Progenitor cell of endocrine pancreas (in vitro differentiated cells): ENCODE measurements at regions not wholly inside any gene's neighbourhood (a gene's known extent, or its start where the extent isn't known, plus 50 kb on each side); places are given as distances from the start of the nearest gene placed in this dataset.

Source experiments
- DNase-seq: peaks from one replicate; pipeline ENCODE4 v3.0.0; 2021; ENCODE audit warnings: low spot score; ENCODE audit not compliant: unreplicated experiment
- H3K27ac Mint-ChIP-seq: 2 replicates; pipeline ENCODE4 v1.8.0; 2021; ENCODE audit warnings: mild to moderate bottlenecking, moderate library complexity, mixed read lengths
- H3K27me3 Mint-ChIP-seq: 2 replicates; pipeline ENCODE4 v1.8.0; 2021; ENCODE audit warnings: mixed read lengths
- H3K36me3 Mint-ChIP-seq: 2 replicates; pipeline ENCODE4 v1.8.0; 2022; ENCODE audit warnings: mixed read lengths; ENCODE audit not compliant: insufficient read depth
- H3K4me1 Mint-ChIP-seq: 2 replicates; pipeline ENCODE4 v1.8.0; 2021; ENCODE audit warnings: low read depth, mixed read lengths
- H3K4me3 Mint-ChIP-seq: 2 replicates; pipeline ENCODE4 v1.8.0; 2021; ENCODE audit warnings: low read depth, mild to moderate bottlenecking, moderate library complexity, mixed read lengths
- H3K9me3 Mint-ChIP-seq: 2 replicates; pipeline ENCODE4 v1.8.0; 2021; ENCODE audit warnings: low read depth, mixed read lengths
- CTCF ChIP-seq: fragments of 200-600 bp; sonication (generic); IDR thresholded peaks from one replicate; pipeline ENCODE4 v1.5.0; 2021; ENCODE audit warnings: antibody characterized with exemption, mild to moderate bottlenecking; ENCODE audit not compliant: unreplicated experiment

GRCh38 chr3:66715806-66716205, 215.0 kb upstream of the LRIG1 start:
- no peak for TF ChIP-seq CTCF
- no peaks in the 10 kb centered on the region for H3K36me3 Mint-ChIP-seq
- H3K27ac Mint-ChIP-seq, result no peak overlapping the region
- DNase-seq, result no peak
- no peaks in the 10 kb centered on the region for H3K9me3 Mint-ChIP-seq
- peaks cover 3% of the 10 kb centered on the region for H3K4me1 Mint-ChIP-seq
- H3K4me3 Mint-ChIP-seq, result no peak overlapping the region
- no peaks in the 10 kb centered on the region for H3K27me3 Mint-ChIP-seq

- TF ChIP-seq CTCF, result no peak
- Mint-ChIP-seq H3K27ac (no peak overlapping the region), H3K9me3 (no peaks in the 10 kb centered on the region), H3K4me3 (no peak overlapping the region), H3K36me3 (no peaks in the 10 kb centered on the region), H3K4me1 (peaks cover 1% of the 10 kb centered on the region), H3K27me3 (no peaks in the 10 kb centered on the region)
- no peak for DNase-seq
Observed at GRCh38 chr3:66717806-66718205, 217.0 kb upstream of the LRIG1 start.

- Mint-ChIP-seq H3K27me3 (no peaks in the 10 kb centered on the region), H3K36me3 (no peaks in the 10 kb centered on the region), H3K4me3 (no peak overlapping the region), H3K9me3 (no peaks in the 10 kb centered on the region), H3K4me1 (peaks cover 1% of the 10 kb centered on the region), H3K27ac (no peak overlapping the region)
- no peak for TF ChIP-seq CTCF
- DNase-seq, result no peak
Observed at GRCh38 chr3:66719796-66720356, 219.1 kb upstream of the LRIG1 start.

- Mint-ChIP-seq H3K4me3 (no peak overlapping the region), H3K9me3 (no peaks in the 10 kb centered on the region), H3K4me1 (peaks cover 1% of the 10 kb centered on the region), H3K27me3 (no peaks in the 10 kb centered on the region), H3K27ac (no peak overlapping the region), H3K36me3 (no peaks in the 10 kb centered on the region)
- TF ChIP-seq CTCF, result no peak
- DNase-seq, result no peak
Observed at GRCh38 chr3:66720508-66720907, 219.7 kb upstream of the LRIG1 start.

DNA sequence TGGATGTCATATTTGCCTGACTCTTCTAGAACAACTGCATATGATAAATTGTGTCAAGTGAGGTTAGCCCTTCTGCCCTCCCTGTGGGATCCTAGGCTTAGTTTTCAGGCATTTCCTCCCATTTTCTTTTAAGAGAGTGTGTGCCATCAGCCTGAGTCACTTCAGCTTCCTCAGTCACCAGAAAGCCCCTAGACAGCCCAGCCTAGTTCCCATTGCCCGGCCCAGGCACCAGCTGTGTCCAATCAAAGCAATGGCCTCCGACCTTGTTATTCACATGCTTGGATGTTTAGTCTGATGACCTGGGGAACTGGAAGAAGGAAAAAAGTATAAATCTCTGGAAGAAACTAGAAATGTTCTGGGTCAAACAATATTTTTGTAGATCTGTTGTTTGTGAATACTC, 221.9 kb upstream of the LRIG1 start:
- H3K36me3 Mint-ChIP-seq, result no peaks in the 10 kb centered on the region
- H3K27ac Mint-ChIP-seq, result no peak overlapping the region
- TF ChIP-seq CTCF, result no peak
- no peak overlapping the region for H3K4me3 Mint-ChIP-seq
- H3K4me1 Mint-ChIP-seq, result peaks cover 1% of the 10 kb centered on the region
- H3K27me3 Mint-ChIP-seq, result no peaks in the 10 kb centered on the region
- no peak for DNase-seq
- no peaks in the 10 kb centered on the region for H3K9me3 Mint-ChIP-seq
